Fibroblast of upper back skin (primary cell): ENCODE measurements at regions not wholly inside any gene's neighbourhood (a gene's known extent, or its start where the extent isn't known, plus 50 kb on each side); places are given as distances from the start of the nearest gene placed in this dataset.

Source experiments
- DNase-seq: peaks from one replicate; pipeline ENCODE4 v3.0.0-alpha.2; 2013

DNA sequence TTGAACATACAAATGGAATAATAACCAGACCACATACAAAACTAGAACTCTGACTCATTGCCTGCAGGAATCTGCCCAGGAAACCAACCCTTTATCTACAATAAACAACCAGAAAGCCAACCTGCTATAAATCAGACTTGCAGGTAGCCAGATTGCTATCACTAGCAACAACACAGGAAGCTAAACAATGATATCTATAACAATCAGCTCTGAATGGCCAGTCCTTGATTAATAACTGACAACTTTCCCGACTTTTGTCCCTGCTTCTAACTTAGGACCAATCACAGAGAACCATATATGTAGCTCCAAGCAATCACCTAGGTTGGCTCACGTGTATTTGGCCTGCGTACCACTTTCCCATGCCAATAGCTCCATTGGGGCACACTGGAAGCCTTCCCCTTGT, 470.8 kb downstream of the RIT2 start:
- no peak for DNase-seq

GRCh38 chr18:42649331-42650035, 466.0 kb downstream of the RIT2 start:
- DNase-seq, result peak; percentile 4

GRCh38 chr18:42654556-42654955, 460.9 kb downstream of the RIT2 start:
- peak; percentile 1 for DNase-seq

DNA sequence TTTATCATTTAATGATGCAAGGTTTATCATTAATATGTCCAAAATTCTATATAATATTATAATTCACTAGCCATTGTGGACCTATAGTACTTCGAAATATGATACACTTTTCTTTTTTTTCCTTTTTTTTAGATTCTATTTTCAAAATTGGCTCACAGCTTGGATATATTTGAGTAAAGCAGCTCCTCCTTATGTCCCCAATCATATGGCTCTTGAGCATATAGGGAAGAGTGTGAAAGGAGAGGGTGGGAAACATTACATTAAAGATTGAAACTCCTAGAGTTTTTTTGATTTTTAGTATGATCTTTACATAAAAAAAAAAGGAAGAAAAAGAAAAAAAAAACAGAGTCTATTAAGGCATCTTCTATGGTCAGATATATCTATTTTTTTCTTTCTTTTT, 457.9 kb downstream of the RIT2 start:
- DNase-seq, result no peak

GRCh38 chr18:42658171-42658570, 457.3 kb downstream of the RIT2 start:
- DNase-seq, result no peak

GRCh38 chr18:42659187-42659586, 456.3 kb downstream of the RIT2 start:
- DNase-seq, result no peak

DNA sequence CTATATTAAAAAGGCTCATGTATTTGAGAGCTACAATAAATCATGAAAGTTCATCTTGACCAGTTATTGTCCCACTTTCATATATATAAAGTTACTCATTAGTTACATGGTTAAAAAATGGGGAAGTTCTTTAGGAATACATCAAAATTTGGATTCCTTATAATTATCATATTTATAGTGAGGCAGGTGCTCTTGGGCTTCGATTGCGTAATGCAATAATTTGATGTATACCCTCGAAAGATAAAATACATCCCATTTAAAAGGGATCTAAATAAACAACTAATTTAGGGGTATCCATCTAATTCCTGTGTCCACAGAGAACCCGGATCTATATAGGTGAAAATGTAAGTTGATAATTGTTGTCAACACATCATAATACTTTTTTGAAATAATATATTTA, 444.6 kb downstream of the RIT2 start:
- no peak for DNase-seq

GRCh38 chr18:42675810-42676209, 439.7 kb downstream of the RIT2 start:
- DNase-seq, result no peak

- DNase-seq, result no peak
Observed at GRCh38 chr18:42683094-42683493, 432.4 kb downstream of the RIT2 start.

- DNase-seq, result no peak
Observed at GRCh38 chr18:42689310-42689709, 426.2 kb downstream of the RIT2 start.
